AG09319 (cell line): ENCODE measurements at regions not wholly inside any gene's neighbourhood (a gene's known extent, or its start where the extent isn't known, plus 50 kb on each side); places are given as distances from the start of the nearest gene placed in this dataset.
"Not testable (repeated sequence)": the region's sequence is repeated elsewhere in the genome, so short reads cannot be mapped to it uniquely, and the experiment has no call there.

ENCODE experiments used
- DNase-seq: peaks from one replicate; pipeline ENCODE4 v3.0.0-alpha.2; 2010; ENCODE audit warnings: low read depth; ENCODE audit errors: extremely low read depth
- CTCF ChIP-seq: IDR thresholded peaks from 2 replicates; pipeline ENCODE4 v1.5.1; 2011; ENCODE audit warnings: low read depth, mild to moderate bottlenecking, inconsistent platforms, low read length, moderate library complexity

GRCh38 chr2:236380051-236380612 is 115.9 kb upstream of the ASB18 start:
- no peak for DNase-seq
- TF ChIP-seq CTCF, result no peak

- DNase-seq, result not testable (repeated sequence)
Measured at GRCh38 chr2:236381253-236381652, 117.0 kb upstream of the ASB18 start.

- DNase-seq, result not testable (repeated sequence)
Measured at GRCh38 chr2:236389284-236390216, 125.3 kb upstream of the ASB18 start.

GRCh38 chr2:236393101-236393500 is 128.9 kb upstream of the ASB18 start:
- no peak for TF ChIP-seq CTCF
- DNase-seq, result no peak

- no peak for TF ChIP-seq CTCF
- DNase-seq, result no peak
Measured at GRCh38 chr2:236393581-236393980, 129.4 kb upstream of the ASB18 start.

GRCh38 chr2:236394571-236394970 is 130.4 kb upstream of the ASB18 start:
- DNase-seq, result no peak
- no peak for TF ChIP-seq CTCF

- no peak for TF ChIP-seq CTCF
- DNase-seq, result no peak
Measured at GRCh38 chr2:236395067-236395466, 130.9 kb upstream of the ASB18 start.

GRCh38 chr2:236396818-236397350 is 132.7 kb upstream of the ASB18 start:
- no peak for DNase-seq
- no peak for TF ChIP-seq CTCF
